Endothelial cell of umbilical vein (primary cell): ENCODE measurements at regions not wholly inside any gene's neighbourhood (a gene's known extent, or its start where the extent isn't known, plus 50 kb on each side); places are given as distances from the start of the nearest gene placed in this dataset.

Experiments used
- BruUV-seq: library from RNA; stranded (reverse); fragments of 400-500 nt; replicated peaks from 2 replicates; lab custom pipeline; 2021; lab: Mats Ljungman, UMichigan
- CTCF ChIA-PET: fragments of 300-600, 350-600 bp; sonication (Branson Sonifier 250); formaldehyde crosslinking; loops from one replicate; lab custom pipeline; 2021; ENCODE audit warnings: antibody characterized with exemption, inconsistent platforms; lab: Charles Lee
- POLR2A ChIA-PET: fragments of 300-600, 350-600 bp; sonication (Branson Sonifier 250); formaldehyde crosslinking; loops from one replicate; lab custom pipeline; 2021; ENCODE audit warnings: antibody characterized with exemption, inconsistent platforms; lab: Charles Lee
- DNase-seq: peaks from one replicate; pipeline ENCODE4 v3.0.0-alpha.2; 2011; ENCODE audit warnings: low read depth, low spot score
- FAIRE-seq: peaks from 2 replicates; lab custom pipeline; 2011; peaks lifted over from hg19 to GRCh38; lab: Jason Lieb, UNC
- H2AFZ ChIP-seq: 2 replicates; pipeline ENCODE4 v1.6.0; 2012; ENCODE audit warnings: low read depth, low read length, control low read depth, inconsistent platforms
- H3K27ac ChIP-seq: 2 replicates; pipeline ENCODE4 v1.5.1; 2011; ENCODE audit warnings: low read depth, mild to moderate bottlenecking, control low read depth, low read length, moderate library complexity; ENCODE audit not compliant: insufficient read depth
- H3K27me3 ChIP-seq, 2 experiments: 2 replicates each; pipeline versions ENCODE4 v1.6.0 to v1.6.1; 2011; ENCODE audit warnings: low read length in 2 of 2, mixed read lengths in 1 of 2; ENCODE audit not compliant: control insufficient read depth in 2 of 2, insufficient read depth in 2 of 2
- H3K36me3 ChIP-seq, 2 experiments: 2 replicates in 1 of 2; 3 replicates in 1 of 2; pipeline ENCODE4 v1.5.1; 2011; ENCODE audit warnings: low read length in 2 of 2, mild to moderate bottlenecking in 1 of 2, moderate library complexity in 1 of 2; ENCODE audit not compliant: control insufficient read depth in 2 of 2, insufficient read depth in 2 of 2; ENCODE audit errors: extremely low read depth in 1 of 2
- H3K4me1 ChIP-seq: 3 replicates; pipeline ENCODE4 v1.5.1; 2011; ENCODE audit warnings: mild to moderate bottlenecking, low read length; ENCODE audit not compliant: control insufficient read depth, insufficient read depth; ENCODE audit errors: extremely low read depth
- H3K4me2 ChIP-seq: 2 replicates; pipeline ENCODE4 v1.6.1; 2011; ENCODE audit warnings: low read length, control low read depth, mixed read lengths; ENCODE audit not compliant: insufficient read depth
- H3K4me3 ChIP-seq, 3 experiments: fragments of 200-600 bp in 1 of 3; sonication (generic), shearing (Covaris generic) in 1 of 3; replicated peaks in 1 of 3; 2 replicates each; pipeline ENCODE4 v1.5.1; 2011 to 2016; ENCODE audit warnings: control low read depth in 3 of 3, low read length in 3 of 3, mild to moderate bottlenecking in 2 of 3, inconsistent platforms in 1 of 3, low read depth in 1 of 3, moderate library complexity in 1 of 3; ENCODE audit not compliant: insufficient read depth in 1 of 3
- H3K79me2 ChIP-seq: 2 replicates; pipeline ENCODE4 v1.6.0; 2012; ENCODE audit warnings: low read length, inconsistent platforms; ENCODE audit not compliant: control insufficient read depth, insufficient read depth
- H3K9ac ChIP-seq: replicated peaks from 2 replicates; pipeline ENCODE3; 2011; ENCODE audit warnings: low read length, control low read depth; ENCODE audit not compliant: insufficient read depth; ENCODE audit errors: extremely low read depth
- H3K9me1 ChIP-seq: replicated peaks from 3 replicates; pipeline ENCODE4 v1.6.0; 2011; ENCODE audit warnings: mild to moderate bottlenecking, low read length; ENCODE audit not compliant: control insufficient read depth, insufficient read depth; ENCODE audit errors: extremely low read depth
- H3K9me3 ChIP-seq: replicated peaks from 2 replicates; pipeline ENCODE4 v1.5.1; 2012; ENCODE audit warnings: low read length, inconsistent platforms; ENCODE audit not compliant: control insufficient read depth, insufficient read depth
- H4K20me1 ChIP-seq: replicated peaks from 2 replicates; pipeline ENCODE3; 2011; ENCODE audit warnings: mild to moderate bottlenecking, low read length; ENCODE audit not compliant: control insufficient read depth, insufficient read depth; ENCODE audit errors: extremely low read depth
- CTCF ChIP-seq, 2 donors: IDR thresholded peaks; 1 replicate in 1 of 2; 2 replicates in 1 of 2; pipeline ENCODE4 v1.5.1; 2011; ENCODE audit warnings: low read length in 2 of 2, mild to moderate bottlenecking in 2 of 2, moderate library complexity in 2 of 2, control low read depth in 1 of 2, inconsistent platforms in 1 of 2, low read depth in 1 of 2; ENCODE audit not compliant: insufficient read depth in 1 of 2; ENCODE audit errors: extremely low read depth in 1 of 2
- EZH2 ChIP-seq: IDR thresholded peaks from 2 replicates; pipeline ENCODE4 v1.6.1; 2012; ENCODE audit warnings: borderline replicate concordance, low read depth, mild to moderate bottlenecking, moderate library complexity, low read length, inconsistent platforms; ENCODE audit not compliant: severe bottlenecking
- FOS ChIP-seq: IDR thresholded peaks from 2 replicates; pipeline ENCODE4 v1.6.1; 2011; ENCODE audit warnings: mild to moderate bottlenecking, low read length, moderate library complexity, borderline replicate concordance; ENCODE audit not compliant: insufficient read depth
- GATA2 ChIP-seq: IDR thresholded peaks from 2 replicates; pipeline ENCODE4 v1.7.0; 2011; ENCODE audit warnings: low read depth, mild to moderate bottlenecking, moderate library complexity, mixed read lengths, low read length; ENCODE audit not compliant: insufficient read length, insufficient read depth
- JUN ChIP-seq: IDR thresholded peaks from 2 replicates; pipeline ENCODE4 v1.6.1; 2011; ENCODE audit warnings: borderline replicate concordance, low read depth; ENCODE audit not compliant: insufficient read length, insufficient read depth
- MYC ChIP-seq: IDR thresholded peaks from one replicate; pipeline ENCODE4 v1.6.1; 2011; ENCODE audit warnings: mild to moderate bottlenecking, low read depth, low read length
- POLR2A ChIP-seq: IDR thresholded peaks from 2 replicates; pipeline ENCODE4 v1.6.1; 2012; ENCODE audit warnings: low read depth, mild to moderate bottlenecking, control low read depth, low read length
- POLR2AphosphoS5 ChIP-seq: IDR thresholded peaks from 2 replicates; pipeline ENCODE4 v1.6.1; 2012; ENCODE audit warnings: low read depth, mild to moderate bottlenecking, control low read depth, low read length, moderate library complexity; ENCODE audit not compliant: insufficient read depth
- dilution Hi-C: fragments of 300-500 bp; cut with MboI; formaldehyde crosslinking; loops from one replicate; pipeline ENCODE4 v1.15.0; 2019; ENCODE audit warnings: low sequenced_read_pairs; ENCODE audit not compliant: extremely low pct_ligation_motif_present
- intact Hi-C: fragments of 100-400 bp; cut with micrococcal nuclease; formaldehyde crosslinking; loops from one replicate; pipeline ENCODE4 v1.10.0; 2022
- TF ChIP-seq, protein P1 (sequence below): IDR thresholded peaks from 2 replicates; pipeline ENCODE4 v1.6.1; 2011; ENCODE audit not compliant: insufficient read depth, insufficient read length

DNA sequence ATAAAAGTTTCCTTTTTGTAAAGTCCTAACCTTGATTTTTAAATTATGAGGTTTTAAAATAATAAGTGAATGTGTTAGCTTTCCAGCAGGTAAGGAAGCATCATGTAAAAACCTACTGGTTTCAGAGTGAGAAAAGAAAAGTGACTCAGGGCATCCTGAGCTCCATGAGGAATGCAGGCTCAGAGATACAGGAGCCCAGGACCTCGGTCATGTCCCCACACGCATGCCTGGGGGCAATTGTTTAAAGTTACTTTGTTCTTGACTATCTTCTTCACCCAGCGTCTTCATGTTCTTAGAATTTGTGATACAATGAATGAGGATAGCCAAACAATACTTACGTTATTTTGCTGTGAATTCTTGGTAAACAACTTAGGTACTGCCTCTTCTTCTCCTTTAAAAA, 117.4 kb upstream of the PLPPR5 start:
- POLR2A ChIA-PET = no interaction called here
- intact Hi-C loops = no loop called here
- H3K4me2 ChIP-seq = no peak overlapping the region

More for the DNA sequence above, 117.4 kb upstream of the PLPPR5 start:
- H3K4me3 ChIP-seq = no peak overlapping the region
- H3K9ac ChIP-seq = no peak overlapping the region
- no peak overlapping the region for H2AFZ ChIP-seq
- no peaks in the 10 kb centered on the region for H3K9me3 ChIP-seq
- H3K79me2 ChIP-seq = no peaks in the 10 kb centered on the region
- H4K20me1 ChIP-seq = no peaks in the 10 kb centered on the region
- no peak for TF ChIP-seq POLR2A
- TF ChIP-seq EZH2 = no peak
- no peak for TF ChIP-seq CTCF (IDR thresholded peaks at IDR 0.05; ENCODE audit: extremely low read depth in 1 of 2, insufficient read depth in 1 of 2, low read depth in 1 of 2, low read length in 2 of 2)
- TF ChIP-seq JUN = no peak
- TF ChIP-seq GATA2 = no peak
- TF ChIP-seq POLR2AphosphoS5 = no peak
- TF ChIP-seq FOS = no peak
- TF ChIP-seq, protein P1, sequence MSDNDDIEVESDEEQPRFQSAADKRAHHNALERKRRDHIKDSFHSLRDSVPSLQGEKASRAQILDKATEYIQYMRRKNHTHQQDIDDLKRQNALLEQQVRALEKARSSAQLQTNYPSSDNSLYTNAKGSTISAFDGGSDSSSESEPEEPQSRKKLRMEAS = no peak
- no peak for TF ChIP-seq MYC
- DNase-seq = no peak
- BruUV-seq = no TSS peak
- FAIRE-seq = no peak
- H3K9me1 ChIP-seq = no peaks in the 10 kb centered on the region
- dilution Hi-C loops = no loop called here
- peaks cover 0 to 6% of the 10 kb centered on the region in 2 experiments for H3K27me3 ChIP-seq
- CTCF ChIA-PET = no interaction called here
- no peak overlapping the region for H3K27ac ChIP-seq
- no peaks in the 10 kb centered on the region for H3K4me1 ChIP-seq
- no peaks in the 10 kb centered on the region for H3K36me3 ChIP-seq
